Kidney (tissue), 13 donors: ENCODE measurements at regions not wholly inside any gene's neighbourhood (a gene's known extent, or its start where the extent isn't known, plus 50 kb on each side); places are given as distances from the start of the nearest gene placed in this dataset.

ENCODE experiments used
- DNase-seq, 5 donors: peaks; one replicate each; pipeline ENCODE4 v3.0.0-alpha.2; 2013 to 2020
- FAIRE-seq: peaks from 2 replicates; lab custom pipeline; 2012; peaks lifted over from hg19 to GRCh38; lab: Jason Lieb, UNC
- H3K27ac ChIP-seq, 2 donors: one replicate each; pipeline ENCODE4 v1.7.0; 2013; ENCODE audit warnings: low read depth in 2 of 2, low read length in 2 of 2, inconsistent platforms in 1 of 2
- H3K27me3 ChIP-seq: one replicate; pipeline ENCODE4 v1.7.1; 2013; ENCODE audit warnings: low read length, inconsistent platforms; ENCODE audit not compliant: control insufficient read depth, insufficient read depth
- H3K36me3 ChIP-seq, 3 donors: one replicate each; pipeline versions ENCODE4 v1.7.0 to v1.7.1; 2013; ENCODE audit warnings: low read length in 3 of 3, control low read depth in 1 of 3, inconsistent platforms in 1 of 3; ENCODE audit not compliant: insufficient read depth in 3 of 3, control insufficient read depth in 2 of 3
- H3K4me1 ChIP-seq, 3 donors: one replicate each; pipeline versions ENCODE4 v1.7.0 to v1.7.1; 2013; ENCODE audit warnings: low read length in 3 of 3, inconsistent platforms in 1 of 3, low read depth in 1 of 3; ENCODE audit not compliant: control insufficient read depth in 2 of 3, insufficient read depth in 2 of 3
- H3K4me3 ChIP-seq, 3 donors: one replicate each; pipeline versions ENCODE4 v1.7.0 to v1.8.1; 2013; ENCODE audit warnings: low read length in 3 of 3, control low read depth in 1 of 3, inconsistent platforms in 1 of 3
- H3K9ac ChIP-seq, 3 donors: one replicate each; pipeline versions ENCODE4 v1.7.0 to v1.7.1; 2013; ENCODE audit warnings: low read length in 3 of 3, control low read depth in 1 of 3, inconsistent platforms in 1 of 3
- H3K9me3 ChIP-seq, 3 donors: one replicate each; pipeline versions ENCODE4 v1.7.0 to v1.7.1; 2013; ENCODE audit warnings: low read length in 3 of 3, control low read depth in 1 of 3, inconsistent platforms in 1 of 3; ENCODE audit not compliant: control insufficient read depth in 2 of 3, insufficient read depth in 1 of 3
- intact Hi-C: fragments of 100-400 bp; cut with DNase I; formaldehyde crosslinking; loops from one replicate; pipeline ENCODE4 v1.11.1; 2022
- TF ChIP-seq, protein P1 (sequence below): IDR thresholded peaks from 3 replicates; pipeline ENCODE4 v1.5.1; 2012; ENCODE audit warnings: mild to moderate bottlenecking, moderate library complexity, borderline replicate concordance; ENCODE audit not compliant: insufficient read depth; ENCODE audit errors: extremely low read depth
- donor health status: control.
- donor health status: control.
- donor health status: control.
- donor health status: control.
- donor health status: control.
- donor health status: DM: yes; HTN: yes; CAD: no.
- donor health status: Normal renal cell carcinoma (clear cell type).

DNA sequence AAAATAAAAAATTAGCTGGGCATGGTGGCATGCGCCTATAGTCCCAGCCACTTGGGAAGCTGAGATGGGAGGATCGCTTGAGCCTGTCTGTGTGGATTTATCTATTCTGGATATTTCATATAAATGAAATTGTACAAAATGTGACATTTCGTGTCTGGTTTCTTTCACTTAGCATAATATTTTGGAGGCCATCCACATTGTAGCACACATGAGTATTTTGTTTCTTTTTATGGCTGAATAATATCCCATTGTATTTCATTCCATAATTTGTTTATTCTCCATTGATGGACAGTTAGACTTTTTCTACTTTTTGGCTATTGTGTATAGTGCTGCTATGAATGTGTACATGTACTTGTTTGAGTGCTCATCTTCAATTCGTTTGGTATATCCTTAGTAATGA, 52.9 kb upstream of the DYNC1LI1 start:
- TF ChIP-seq, protein P1, sequence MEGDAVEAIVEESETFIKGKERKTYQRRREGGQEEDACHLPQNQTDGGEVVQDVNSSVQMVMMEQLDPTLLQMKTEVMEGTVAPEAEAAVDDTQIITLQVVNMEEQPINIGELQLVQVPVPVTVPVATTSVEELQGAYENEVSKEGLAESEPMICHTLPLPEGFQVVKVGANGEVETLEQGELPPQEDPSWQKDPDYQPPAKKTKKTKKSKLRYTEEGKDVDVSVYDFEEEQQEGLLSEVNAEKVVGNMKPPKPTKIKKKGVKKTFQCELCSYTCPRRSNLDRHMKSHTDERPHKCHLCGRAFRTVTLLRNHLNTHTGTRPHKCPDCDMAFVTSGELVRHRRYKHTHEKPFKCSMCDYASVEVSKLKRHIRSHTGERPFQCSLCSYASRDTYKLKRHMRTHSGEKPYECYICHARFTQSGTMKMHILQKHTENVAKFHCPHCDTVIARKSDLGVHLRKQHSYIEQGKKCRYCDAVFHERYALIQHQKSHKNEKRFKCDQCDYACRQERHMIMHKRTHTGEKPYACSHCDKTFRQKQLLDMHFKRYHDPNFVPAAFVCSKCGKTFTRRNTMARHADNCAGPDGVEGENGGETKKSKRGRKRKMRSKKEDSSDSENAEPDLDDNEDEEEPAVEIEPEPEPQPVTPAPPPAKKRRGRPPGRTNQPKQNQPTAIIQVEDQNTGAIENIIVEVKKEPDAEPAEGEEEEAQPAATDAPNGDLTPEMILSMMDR = no peak
- DNase-seq (no peak), FAIRE-seq (no peak)
- H3K36me3 ChIP-seq = no peaks in the 10 kb centered on the region
- peaks cover 0 to 5% (median 0%) of the 10 kb centered on the region in 3 donors for H3K9me3 ChIP-seq
- H3K4me3 ChIP-seq = no peak overlapping the region
- no peak overlapping the region for H3K27ac ChIP-seq
- intact Hi-C loops = no loop called here
- H3K27me3 ChIP-seq = no peaks in the 10 kb centered on the region
- no peak overlapping the region for H3K9ac ChIP-seq
- no peaks in the 10 kb centered on the region for H3K4me1 ChIP-seq

DNA sequence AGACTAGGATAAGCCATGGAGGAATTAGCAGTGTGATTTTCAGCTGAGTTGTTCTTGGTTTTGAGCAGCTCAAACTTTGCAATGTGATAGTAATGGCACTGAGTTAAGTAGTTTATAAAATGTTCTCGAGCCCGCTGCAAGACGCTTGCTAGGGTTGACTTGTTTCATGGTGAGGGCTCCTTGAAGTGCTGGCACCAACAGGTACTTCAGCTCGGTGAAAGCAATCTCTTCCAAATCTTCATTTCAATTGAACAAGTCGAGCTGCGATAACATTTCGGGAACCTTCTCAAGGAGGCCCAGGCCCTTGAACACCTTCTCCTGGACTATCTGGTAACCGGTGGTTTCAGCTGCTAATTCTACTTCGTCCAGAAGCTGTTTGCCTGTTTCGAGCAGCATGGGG, 50.8 kb upstream of the DYNC1LI1 start:
- no peaks in the 10 kb centered on the region for H3K4me1 ChIP-seq
- H3K9ac ChIP-seq = no peak overlapping the region
- TF ChIP-seq, protein P1 = no peak
- DNase-seq (no peak), FAIRE-seq (no peak)
- peaks cover 0 to 5% (median 0%) of the 10 kb centered on the region in 3 donors for H3K9me3 ChIP-seq
- no peak overlapping the region for H3K27ac ChIP-seq
- no peak overlapping the region for H3K4me3 ChIP-seq
- no peaks in the 10 kb centered on the region for H3K27me3 ChIP-seq
- H3K36me3 ChIP-seq = no peaks in the 10 kb centered on the region
- intact Hi-C loops = no loop called here

DNA sequence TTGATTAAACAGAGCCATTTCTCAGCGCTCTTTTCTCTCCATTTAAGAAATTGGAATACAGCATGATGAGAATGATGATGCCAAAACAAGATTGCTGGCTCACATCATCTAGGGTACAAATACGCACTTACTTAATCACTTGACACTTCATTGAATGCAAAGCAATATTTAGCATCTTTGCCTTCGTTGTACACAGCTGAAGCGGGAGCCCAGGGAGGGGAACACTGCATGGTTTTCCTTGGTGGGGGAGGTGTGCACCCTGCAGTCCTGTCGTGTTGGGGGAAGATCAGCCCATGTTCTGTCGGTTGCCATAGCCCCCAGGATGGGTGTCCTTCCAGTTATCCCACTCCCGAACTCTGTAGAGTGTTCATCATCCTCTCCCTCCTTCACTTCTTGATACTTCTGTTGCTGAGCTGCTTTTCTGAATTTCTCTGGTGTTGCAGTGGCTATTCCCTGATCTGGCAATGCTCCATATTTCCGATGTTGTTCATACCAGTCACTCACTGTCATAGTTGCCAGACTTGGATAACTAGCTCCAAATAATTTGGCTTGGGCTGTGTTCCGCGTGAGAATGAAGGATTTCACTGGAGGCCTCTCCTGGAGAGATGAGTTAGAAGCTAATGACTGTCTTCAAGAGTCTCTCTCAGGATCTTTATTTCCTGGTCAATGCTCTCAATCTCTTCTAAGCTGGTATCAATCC, 50.1 kb upstream of the DYNC1LI1 start:
- no peak overlapping the region for H3K27ac ChIP-seq
- FAIRE-seq (no peak), DNase-seq (no peak)
- TF ChIP-seq, protein P1 = no peak
- no peak overlapping the region for H3K9ac ChIP-seq
- no peak overlapping the region for H3K4me3 ChIP-seq
- intact Hi-C loops = no loop called here
- no peaks in the 10 kb centered on the region for H3K27me3 ChIP-seq
- peaks cover 0 to 5% (median 0%) of the 10 kb centered on the region in 3 donors for H3K9me3 ChIP-seq
- no peaks in the 10 kb centered on the region for H3K36me3 ChIP-seq
- H3K4me1 ChIP-seq = no peaks in the 10 kb centered on the region
